H1 (cell line): ENCODE measurements at regions not wholly inside any gene's neighbourhood (a gene's known extent, or its start where the extent isn't known, plus 50 kb on each side); places are given as distances from the start of the nearest gene placed in this dataset.

Experiments used
- CTCF ChIA-PET: fragments of 300-600 bp; sonication (Branson Sonifier 250); formaldehyde crosslinking; loops from one replicate; lab custom pipeline; 2021; ENCODE audit not compliant: partially characterized antibody; lab: Charles Lee
- POLR2A ChIA-PET: fragments of 300-600 bp; sonication (Branson Sonifier 250); formaldehyde crosslinking; loops from one replicate; lab custom pipeline; 2021; ENCODE audit warnings: inconsistent platforms; ENCODE audit not compliant: partially characterized antibody; lab: Charles Lee
- DNase-seq, 2 experiments: peaks; one replicate each; pipeline versions ENCODE4 v3.0.0 to v3.0.0-alpha.2; 2010 to 2022; ENCODE audit warnings: low spot score in 2 of 2, low read depth in 1 of 2, mixed read lengths in 1 of 2
- FAIRE-seq: peaks from 2 replicates; lab custom pipeline; 2011; peaks lifted over from hg19 to GRCh38; lab: Jason Lieb, UNC
- H2AFZ ChIP-seq: 2 replicates; pipeline ENCODE4 v1.8.1; 2012; ENCODE audit warnings: low read length, inconsistent platforms
- H2AK5ac ChIP-seq: 2 replicates; pipeline ENCODE4 v1.6.1; 2013; ENCODE audit warnings: low read depth, low read length
- H2BK120ac ChIP-seq: replicated peaks from 2 replicates; pipeline ENCODE3; 2013; ENCODE audit warnings: low read depth, low read length, inconsistent platforms
- H2BK12ac ChIP-seq: 2 replicates; pipeline ENCODE4 v1.6.1; 2013; ENCODE audit warnings: low read depth, low read length
- H2BK15ac ChIP-seq: 2 replicates; pipeline ENCODE4 v1.6.1; 2013; ENCODE audit warnings: low read length
- H2BK20ac ChIP-seq: 2 replicates; pipeline ENCODE4 v1.6.1; 2013; ENCODE audit warnings: low read length
- H2BK5ac ChIP-seq: 2 replicates; pipeline ENCODE4 v1.6.1; 2013; ENCODE audit warnings: low read depth, low read length
- H3K14ac ChIP-seq: 2 replicates; pipeline ENCODE4 v1.6.1; 2013; ENCODE audit warnings: inconsistent platforms; ENCODE audit not compliant: insufficient read length
- H3K18ac ChIP-seq: 2 replicates; pipeline ENCODE4 v1.6.1; 2013; ENCODE audit warnings: low read length; ENCODE audit errors: extremely low read depth
- H3K23ac ChIP-seq: 2 replicates; pipeline ENCODE4 v1.6.1; 2013; ENCODE audit warnings: inconsistent platforms; ENCODE audit not compliant: insufficient read length
- H3K23me2 ChIP-seq: 2 replicates; pipeline ENCODE4 v1.6.1; 2013; ENCODE audit warnings: low read depth, low read length
- H3K27ac ChIP-seq: 2 replicates; pipeline ENCODE4 v1.6.1; 2011; ENCODE audit warnings: low read depth, low read length, inconsistent platforms
- H3K27me3 ChIP-seq, 4 experiments: replicated peaks in 1 of 4; 1 replicate in 1 of 4; 2 replicates in 3 of 4; pipeline versions ENCODE4 v1.6.1 to v1.8.1; 2011 to 2013; ENCODE audit warnings: low read length in 3 of 4, mild to moderate bottlenecking in 3 of 4, inconsistent platforms in 2 of 4, mixed read lengths in 2 of 4, moderate library complexity in 1 of 4; ENCODE audit not compliant: control insufficient read depth in 3 of 4, insufficient read depth in 3 of 4; ENCODE audit errors: extremely low read depth in 1 of 4
- H3K36me3 ChIP-seq, 4 experiments: 2 replicates each; pipeline versions ENCODE4 v1.6.1 to v1.8.1; 2011 to 2013; ENCODE audit warnings: mild to moderate bottlenecking in 4 of 4, low read length in 3 of 4, moderate library complexity in 2 of 4, control low read depth in 1 of 4, inconsistent platforms in 1 of 4; ENCODE audit not compliant: insufficient read depth in 4 of 4, control insufficient read depth in 2 of 4
- H3K4ac ChIP-seq: replicated peaks from 2 replicates; pipeline ENCODE3; 2013; ENCODE audit warnings: low read length, low read depth, mixed read lengths, inconsistent platforms; ENCODE audit not compliant: insufficient read length
- H3K4me1 ChIP-seq, 4 experiments: replicated peaks in 1 of 4; 1 replicate in 1 of 4; 2 replicates in 3 of 4; pipeline versions ENCODE4 v1.6.1 to v1.8.1; 2011 to 2013; ENCODE audit warnings: low read length in 3 of 4, inconsistent platforms in 2 of 4, mixed read lengths in 1 of 4; ENCODE audit not compliant: insufficient read depth in 4 of 4, control insufficient read depth in 3 of 4
- H3K4me2 ChIP-seq, 2 experiments: 2 replicates each; pipeline versions ENCODE4 v1.6.1 to v1.8.1; 2011 to 2013; ENCODE audit warnings: low read depth in 2 of 2, low read length in 2 of 2, control low read depth in 1 of 2, inconsistent platforms in 1 of 2, mild to moderate bottlenecking in 1 of 2; ENCODE audit not compliant: insufficient read depth in 1 of 2
- H3K4me3 ChIP-seq, 4 experiments: fragments of 200-600, 300-600 bp in 1 of 4; sonication (generic), shearing (Covaris generic), sonication (Bioruptor Twin) in 1 of 4; 2 replicates each; pipeline versions ENCODE4 v1.5.1 to v1.8.1; 2011 to 2016; ENCODE audit warnings: low read length in 4 of 4, low read depth in 3 of 4, control low read depth in 2 of 4, inconsistent platforms in 2 of 4, mild to moderate bottlenecking in 2 of 4, mixed read lengths in 1 of 4, moderate library complexity in 1 of 4; ENCODE audit not compliant: insufficient read depth in 2 of 4; ENCODE audit errors: extremely low read depth in 1 of 4
- H3K56ac ChIP-seq: replicated peaks from 2 replicates; pipeline ENCODE3; 2013; ENCODE audit warnings: low read depth, mild to moderate bottlenecking, mixed read lengths, low read length, inconsistent platforms; ENCODE audit not compliant: insufficient read length
- H3K79me1 ChIP-seq: 2 replicates; pipeline ENCODE4 v1.6.1; 2013; ENCODE audit warnings: low read depth, low read length, control low read depth
- H3K79me2 ChIP-seq, 2 experiments: 2 replicates each; pipeline versions ENCODE4 v1.6.1 to v1.8.1; 2012 to 2013; ENCODE audit warnings: low read length in 2 of 2, mild to moderate bottlenecking in 2 of 2, inconsistent platforms in 1 of 2; ENCODE audit not compliant: insufficient read depth in 2 of 2, control insufficient read depth in 1 of 2
- H3K9ac ChIP-seq, 4 experiments: replicated peaks in 1 of 4; 1 replicate in 1 of 4; 2 replicates in 3 of 4; pipeline versions ENCODE4 v1.6.1 to v1.8.1; 2011 to 2013; ENCODE audit warnings: low read depth in 3 of 4, low read length in 3 of 4, control low read depth in 2 of 4, mild to moderate bottlenecking in 2 of 4, moderate library complexity in 2 of 4, inconsistent platforms in 1 of 4; ENCODE audit errors: extremely low read depth in 1 of 4
- H3K9me3 ChIP-seq, 2 experiments: 2 replicates each; pipeline versions ENCODE4 v1.6.1 to v1.8.1; 2012 to 2013; ENCODE audit warnings: mild to moderate bottlenecking in 2 of 2, moderate library complexity in 2 of 2, control low read depth in 1 of 2, inconsistent platforms in 1 of 2, low read depth in 1 of 2, low read length in 1 of 2, mixed read lengths in 1 of 2; ENCODE audit not compliant: insufficient read depth in 2 of 2
- H4K20me1 ChIP-seq, 2 experiments: replicated peaks in 1 of 2; 2 replicates each; pipeline versions ENCODE3 to v1.8.1; 2011 to 2013; ENCODE audit warnings: inconsistent platforms in 2 of 2, low read length in 2 of 2, mild to moderate bottlenecking in 1 of 2; ENCODE audit not compliant: insufficient read depth in 2 of 2, control insufficient read depth in 1 of 2
- H4K5ac ChIP-seq: 2 replicates; pipeline ENCODE4 v1.6.1; 2013; ENCODE audit warnings: low read length, low read depth, mixed read lengths, inconsistent platforms; ENCODE audit not compliant: insufficient read length
- H4K8ac ChIP-seq: 2 replicates; pipeline ENCODE4 v1.8.0; 2013; ENCODE audit warnings: mild to moderate bottlenecking, moderate library complexity, low read length, inconsistent platforms; ENCODE audit not compliant: insufficient read depth; ENCODE audit errors: extremely low read depth
- H4K91ac ChIP-seq: replicated peaks from 2 replicates; pipeline ENCODE3; 2013; ENCODE audit warnings: low read length, mixed read lengths, inconsistent platforms; ENCODE audit not compliant: insufficient read length
- HDAC2 ChIP-seq, 2 experiments: fragments of 300-600 bp in 1 of 2; sonication (generic) in 1 of 2; IDR thresholded peaks; 2 replicates each; pipeline ENCODE4 v1.6.1; 2011 to 2012; ENCODE audit warnings: low read depth in 2 of 2, low read length in 2 of 2, mild to moderate bottlenecking in 2 of 2, moderate library complexity in 2 of 2, borderline replicate concordance in 1 of 2, inconsistent platforms in 1 of 2
- RAD21 ChIP-seq, 2 experiments: IDR thresholded peaks in 1 of 2; conservative IDR thresholded peaks in 1 of 2; 2 replicates each; pipeline ENCODE4 v1.6.1; 2011; ENCODE audit warnings: low read depth in 2 of 2, low read length in 2 of 2, improper control_type of control experiment in 1 of 2, inconsistent platforms in 1 of 2, mild to moderate bottlenecking in 1 of 2, moderate library complexity in 1 of 2
- ZNF274 ChIP-seq: IDR thresholded peaks from 2 replicates; pipeline ENCODE4 v1.7.0; 2012; ENCODE audit warnings: low read length, borderline replicate concordance; ENCODE audit errors: extremely low read depth
- WGBS, 2 experiments: shearing (Covaris generic) in 1 of 2; methylation state at CpG; one replicate each; pipeline versions ENCODE4 v1.1.6 to v1.1.7; 2013 to 2015; ENCODE audit warnings: low lambda C conversion rate in 2 of 2, mixed read lengths in 2 of 2, inconsistent platforms in 1 of 2, low coverage in 1 of 2, missing lambda C conversion rate in 1 of 2; ENCODE audit not compliant: insufficient replicate concordance in 2 of 2, insufficient coverage in 1 of 2, insufficient read length in 1 of 2; ENCODE audit errors: extremely low coverage in 1 of 2, missing lambda C conversion rate in 1 of 2; 5-methylcytosine and 5-hydroxymethylcytosine counted together
- TF ChIP-seq, protein P1 (sequence below): IDR thresholded peaks from 2 replicates; pipeline ENCODE4 v1.6.1; 2012; ENCODE audit warnings: low read length, inconsistent platforms
- TF ChIP-seq, protein P2 (sequence below), 3 experiments: IDR thresholded peaks; 1 replicate in 2 of 3; 2 replicates in 1 of 3; pipeline versions ENCODE4 v1.5.1 to v1.6.1; 2011; ENCODE audit warnings: low read length in 3 of 3, mild to moderate bottlenecking in 3 of 3, inconsistent platforms in 2 of 3, low read depth in 1 of 3, moderate library complexity in 1 of 3; ENCODE audit not compliant: insufficient read depth in 1 of 3; ENCODE audit errors: control extremely low read depth in 1 of 3

DNA sequence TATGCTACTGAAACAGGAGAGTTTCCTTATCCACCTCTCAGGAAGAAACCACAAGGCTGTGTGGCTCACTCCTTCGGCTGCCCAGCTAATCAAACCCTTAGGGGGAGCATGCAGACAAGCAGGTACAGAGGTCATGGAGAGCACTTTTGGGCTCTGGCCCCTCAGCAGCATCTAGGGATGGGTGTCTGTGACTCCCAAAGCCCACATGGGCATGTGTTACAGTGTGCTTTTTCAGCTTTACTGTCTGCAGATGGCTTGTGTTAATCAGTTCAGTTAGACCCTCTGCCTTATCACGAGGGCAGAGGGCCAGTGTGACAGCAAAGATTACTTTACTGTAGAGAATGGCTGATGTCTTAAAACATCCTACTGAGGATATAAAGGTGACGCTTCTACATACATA is 447.4 kb downstream of the PCDH10 start:
- no peak overlapping the region for H3K56ac ChIP-seq
- 0 out of 2 replicates have a peak overlapping the region, but pooled peaks have one; percentile 1 for H3K18ac ChIP-seq
- no peaks in the 10 kb centered on the region for H3K36me3 ChIP-seq
- WGBS, 2 experiments, result 88% methylated on average over 3 of the region's 3 CpGs; no CpG with 5 or more reads in 1 of the 2 experiments
- peak overlapping the region; percentile 84 for H4K5ac ChIP-seq
- no peak overlapping the region; the same call in 1 of the 2 replicates for H2BK20ac ChIP-seq
- H4K91ac ChIP-seq, result no peak overlapping the region
- POLR2A ChIA-PET, result no interaction called here
- no peak overlapping the region for H3K4me2 ChIP-seq
- H2BK12ac ChIP-seq, result no peak overlapping the region; the same call in 1 of the 2 replicates
- no peak overlapping the region for H2BK15ac ChIP-seq
- H3K23ac ChIP-seq, result no peak overlapping the region
- H3K79me2 ChIP-seq, result no peaks in the 10 kb centered on the region
- no peak overlapping the region for H3K9ac ChIP-seq
- no peaks in the 10 kb centered on the region for H3K9me3 ChIP-seq
- DNase-seq (peak in 1 of 2 experiments; percentile 52), FAIRE-seq (no peak)
- H3K4me3 ChIP-seq, result no peak overlapping the region
- no peak overlapping the region for H4K8ac ChIP-seq
- no peaks in the 10 kb centered on the region for H3K27me3 ChIP-seq
- peak; percentile 8 to 35; a peak in 2 of 4 replicates for TF ChIP-seq RAD21 (IDR thresholded peaks at IDR 0.05 in 1 of 2, conservative IDR thresholded peaks at IDR 0.05 in 1 of 2; ENCODE audit: low read depth in 2 of 2, low read length in 2 of 2)
- TF ChIP-seq ZNF274, result no peak
- TF ChIP-seq, protein P1, sequence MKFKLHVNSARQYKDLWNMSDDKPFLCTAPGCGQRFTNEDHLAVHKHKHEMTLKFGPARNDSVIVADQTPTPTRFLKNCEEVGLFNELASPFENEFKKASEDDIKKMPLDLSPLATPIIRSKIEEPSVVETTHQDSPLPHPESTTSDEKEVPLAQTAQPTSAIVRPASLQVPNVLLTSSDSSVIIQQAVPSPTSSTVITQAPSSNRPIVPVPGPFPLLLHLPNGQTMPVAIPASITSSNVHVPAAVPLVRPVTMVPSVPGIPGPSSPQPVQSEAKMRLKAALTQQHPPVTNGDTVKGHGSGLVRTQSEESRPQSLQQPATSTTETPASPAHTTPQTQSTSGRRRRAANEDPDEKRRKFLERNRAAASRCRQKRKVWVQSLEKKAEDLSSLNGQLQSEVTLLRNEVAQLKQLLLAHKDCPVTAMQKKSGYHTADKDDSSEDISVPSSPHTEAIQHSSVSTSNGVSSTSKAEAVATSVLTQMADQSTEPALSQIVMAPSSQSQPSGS, result no peak
- TF ChIP-seq, protein P2, sequence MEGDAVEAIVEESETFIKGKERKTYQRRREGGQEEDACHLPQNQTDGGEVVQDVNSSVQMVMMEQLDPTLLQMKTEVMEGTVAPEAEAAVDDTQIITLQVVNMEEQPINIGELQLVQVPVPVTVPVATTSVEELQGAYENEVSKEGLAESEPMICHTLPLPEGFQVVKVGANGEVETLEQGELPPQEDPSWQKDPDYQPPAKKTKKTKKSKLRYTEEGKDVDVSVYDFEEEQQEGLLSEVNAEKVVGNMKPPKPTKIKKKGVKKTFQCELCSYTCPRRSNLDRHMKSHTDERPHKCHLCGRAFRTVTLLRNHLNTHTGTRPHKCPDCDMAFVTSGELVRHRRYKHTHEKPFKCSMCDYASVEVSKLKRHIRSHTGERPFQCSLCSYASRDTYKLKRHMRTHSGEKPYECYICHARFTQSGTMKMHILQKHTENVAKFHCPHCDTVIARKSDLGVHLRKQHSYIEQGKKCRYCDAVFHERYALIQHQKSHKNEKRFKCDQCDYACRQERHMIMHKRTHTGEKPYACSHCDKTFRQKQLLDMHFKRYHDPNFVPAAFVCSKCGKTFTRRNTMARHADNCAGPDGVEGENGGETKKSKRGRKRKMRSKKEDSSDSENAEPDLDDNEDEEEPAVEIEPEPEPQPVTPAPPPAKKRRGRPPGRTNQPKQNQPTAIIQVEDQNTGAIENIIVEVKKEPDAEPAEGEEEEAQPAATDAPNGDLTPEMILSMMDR (IDR thresholded peaks at IDR 0.05; ENCODE audit: control extremely low read depth in 1 of 3, insufficient read depth in 1 of 3, low read depth in 1 of 3, low read length in 3 of 3), result peak in 1 of 3 experiments; percentile 21; a peak in 1 of 4 replicates
- no peak for TF ChIP-seq HDAC2 (IDR thresholded peaks at IDR 0.05; ENCODE audit: borderline replicate concordance in 1 of 2, low read depth in 2 of 2, low read length in 2 of 2)
- H3K14ac ChIP-seq, result no peak overlapping the region
- H3K23me2 ChIP-seq, result no peaks in the 10 kb centered on the region
- no peak overlapping the region for H3K4ac ChIP-seq
- no peak overlapping the region for H2AK5ac ChIP-seq
- no peak overlapping the region for H2BK120ac ChIP-seq
- H3K27ac ChIP-seq, result no peak overlapping the region
- peaks cover 1 to 16% (median 11%) of the 10 kb centered on the region in 4 experiments for H3K4me1 ChIP-seq
- H2BK5ac ChIP-seq, result no peak overlapping the region
- no peaks in the 10 kb centered on the region for H4K20me1 ChIP-seq
- H3K79me1 ChIP-seq, result no peaks in the 10 kb centered on the region
- peak overlapping the region; percentile 99; the same call in 1 of the 2 replicates for H2AFZ ChIP-seq
- CTCF ChIA-PET, result interaction anchor here (0.7 to 1.5 kb wide), 4 partner anchors 10 to 36 kb away, joined by 3 to 11 read pairs (median 4); no protein-coding TSS in a partner anchor
